HG03175 (cell line): ENCODE measurements at regions not wholly inside any gene's neighbourhood (a gene's known extent, or its start where the extent isn't known, plus 50 kb on each side); places are given as distances from the start of the nearest gene placed in this dataset.

ENCODE experiments used
- ATAC-seq: cut with Tn5 transposase; IDR thresholded peaks from one replicate; pipeline ENCODE4 v1.9.1; 2021; ENCODE audit warnings: mild to moderate bottlenecking, moderate library complexity; ENCODE audit not compliant: unreplicated experiment

DNA sequence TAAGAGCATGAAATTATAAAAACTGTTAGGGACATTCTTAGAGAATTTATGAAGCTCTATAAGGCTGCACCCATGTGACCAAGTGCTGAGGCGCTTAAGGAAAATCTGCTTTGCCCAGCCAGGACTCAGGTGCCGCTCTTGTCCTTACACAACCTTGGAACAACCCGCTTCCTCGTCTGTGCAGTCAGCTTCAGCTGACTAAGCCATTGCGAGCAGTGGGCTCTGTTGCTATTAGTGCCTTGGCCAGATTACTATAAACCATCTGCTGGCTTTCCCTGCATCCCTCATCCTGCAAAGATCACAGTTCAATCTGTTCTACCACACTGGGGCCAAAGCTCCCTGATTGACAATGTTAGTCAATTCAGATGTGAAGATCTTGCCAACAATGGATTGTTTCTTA, 89.1 kb upstream of the E2F3 start:
- no peak for ATAC-seq

DNA sequence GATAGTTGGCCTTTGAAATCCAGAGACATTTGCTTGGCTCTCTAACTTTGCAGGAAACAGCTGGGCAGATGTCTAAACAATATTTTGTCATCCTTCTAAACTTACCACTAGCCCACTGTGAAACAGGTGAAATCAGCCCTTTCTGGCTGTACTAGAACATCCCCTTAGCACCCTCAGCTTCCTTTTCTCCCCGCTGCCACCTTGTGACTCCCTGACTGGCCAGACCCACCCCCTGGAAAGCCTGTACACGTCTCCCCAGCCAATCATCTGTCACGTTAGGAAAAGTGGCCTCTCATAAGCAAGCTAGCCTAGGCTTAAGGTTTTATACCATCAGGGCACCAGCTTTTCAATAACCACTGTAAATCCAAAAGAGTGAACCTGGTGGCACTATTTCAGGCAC, 88.6 kb upstream of the E2F3 start:
- no peak for ATAC-seq

DNA sequence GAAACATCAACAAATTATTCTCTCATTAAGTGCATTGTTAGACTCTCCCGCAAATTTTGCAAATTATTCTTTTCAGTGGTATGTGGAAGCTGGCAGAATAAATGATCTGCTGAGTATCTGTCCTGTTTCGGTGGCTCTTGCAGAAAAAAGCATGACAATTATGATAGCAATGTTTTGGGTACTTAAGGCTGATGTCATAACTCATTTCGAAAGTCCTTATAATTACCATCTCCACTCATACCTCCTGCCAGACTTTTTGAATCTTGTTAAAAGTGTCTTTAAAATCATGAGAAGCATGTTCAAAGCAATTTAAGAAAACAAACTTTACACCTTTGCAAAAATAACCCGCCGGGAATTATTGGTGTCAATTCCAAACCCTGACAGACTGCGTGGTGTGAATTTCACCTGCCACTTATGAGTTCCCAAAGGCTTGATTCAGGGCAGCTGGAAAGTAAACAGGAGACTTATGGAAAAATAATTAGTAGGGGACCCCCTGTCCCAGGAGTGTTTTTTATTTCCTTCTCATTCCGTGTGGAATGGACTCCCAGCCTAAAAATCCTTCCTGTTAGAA, 87.6 kb upstream of the E2F3 start:
- no peak for ATAC-seq

DNA sequence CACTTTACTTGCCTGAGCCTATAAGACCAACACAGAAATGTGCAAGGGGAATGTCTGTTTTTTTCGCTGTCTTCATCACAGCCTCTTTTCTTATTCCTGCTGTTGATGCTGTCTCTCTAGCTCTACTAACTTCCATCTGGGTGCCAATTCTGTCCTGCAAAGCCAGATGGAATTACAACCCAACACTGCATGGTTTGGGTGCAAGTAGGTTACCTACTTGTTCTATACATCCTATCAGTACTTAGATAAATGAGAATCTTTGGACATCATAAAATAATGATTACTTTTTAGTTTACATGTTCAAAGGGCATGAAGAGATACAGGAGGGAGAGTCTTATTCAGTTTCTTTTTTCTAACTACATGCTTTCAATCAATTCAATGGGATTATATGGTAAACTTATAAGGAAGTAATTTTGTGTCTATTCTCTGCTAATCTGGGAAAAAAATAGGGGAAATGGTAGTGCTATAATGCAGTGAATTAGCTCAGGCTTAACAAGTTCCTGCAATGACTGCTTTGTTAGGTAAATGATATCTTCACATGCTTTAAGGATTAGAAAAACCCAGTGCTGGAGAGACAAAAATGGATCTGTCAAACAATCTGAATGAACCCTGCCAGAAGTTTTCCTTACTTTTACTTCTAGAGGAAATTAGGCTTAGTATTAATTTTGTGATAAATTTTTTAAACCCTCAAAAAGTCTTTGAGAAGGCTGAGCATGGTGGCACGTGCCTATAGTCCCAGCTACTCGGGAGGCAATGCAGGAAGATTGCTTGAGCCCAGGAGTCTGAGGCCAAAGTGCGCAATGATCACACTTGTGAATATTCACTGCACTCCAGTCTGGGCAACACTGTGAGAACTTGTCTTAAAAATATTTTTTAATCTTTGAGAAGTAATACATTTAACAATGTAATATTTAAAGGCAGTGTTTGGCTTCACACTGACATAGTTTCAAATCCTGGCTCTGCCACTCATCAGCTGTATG, 86.5 kb upstream of the E2F3 start:
- no peak for ATAC-seq

DNA sequence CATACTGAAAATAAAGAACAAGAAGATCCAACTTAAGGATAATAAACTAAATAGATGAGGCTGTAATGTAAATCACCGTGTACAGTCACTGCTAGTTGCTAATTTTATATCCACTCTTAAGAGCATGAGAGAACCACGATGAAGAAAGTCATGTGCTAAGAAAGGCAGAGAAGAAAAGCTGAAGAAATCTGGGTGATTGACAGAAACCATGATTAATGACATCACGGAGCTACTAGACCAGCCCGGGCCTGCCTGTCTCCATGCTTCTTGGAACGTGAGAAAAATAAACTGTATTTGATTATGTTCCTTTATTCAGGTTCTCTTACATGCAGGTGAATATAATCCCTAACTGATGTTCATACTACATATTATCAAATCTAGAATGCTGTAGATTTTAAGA, 84.2 kb upstream of the E2F3 start:
- ATAC-seq, result no peak

DNA sequence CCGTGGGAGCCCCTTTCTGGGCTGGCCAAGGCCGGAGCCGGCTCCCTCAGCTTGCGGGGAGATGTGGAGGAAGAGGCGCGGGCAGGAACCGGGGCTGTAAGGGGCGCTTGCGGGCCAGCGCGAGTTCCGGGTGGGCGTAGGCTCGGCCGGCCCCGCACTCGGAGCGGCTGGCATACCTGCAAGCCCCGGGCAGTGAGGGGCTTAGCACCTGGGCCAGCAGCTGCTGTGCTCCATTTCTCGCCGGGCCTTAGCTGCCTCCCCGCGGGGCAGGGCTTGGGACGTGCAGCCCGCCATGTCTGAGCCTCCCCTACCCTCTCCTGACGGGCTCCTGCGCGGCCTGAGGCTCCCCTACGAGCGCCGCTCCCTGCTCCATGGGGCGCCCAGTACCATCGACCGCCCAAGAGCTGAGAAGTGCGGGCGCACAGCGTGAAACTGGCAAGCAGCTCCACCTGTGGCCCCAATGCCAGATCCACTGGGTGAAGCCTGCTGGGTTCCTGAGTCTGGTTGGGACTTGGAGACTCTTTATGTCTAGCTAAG, 82.8 kb upstream of the E2F3 start:
- no peak for ATAC-seq

DNA sequence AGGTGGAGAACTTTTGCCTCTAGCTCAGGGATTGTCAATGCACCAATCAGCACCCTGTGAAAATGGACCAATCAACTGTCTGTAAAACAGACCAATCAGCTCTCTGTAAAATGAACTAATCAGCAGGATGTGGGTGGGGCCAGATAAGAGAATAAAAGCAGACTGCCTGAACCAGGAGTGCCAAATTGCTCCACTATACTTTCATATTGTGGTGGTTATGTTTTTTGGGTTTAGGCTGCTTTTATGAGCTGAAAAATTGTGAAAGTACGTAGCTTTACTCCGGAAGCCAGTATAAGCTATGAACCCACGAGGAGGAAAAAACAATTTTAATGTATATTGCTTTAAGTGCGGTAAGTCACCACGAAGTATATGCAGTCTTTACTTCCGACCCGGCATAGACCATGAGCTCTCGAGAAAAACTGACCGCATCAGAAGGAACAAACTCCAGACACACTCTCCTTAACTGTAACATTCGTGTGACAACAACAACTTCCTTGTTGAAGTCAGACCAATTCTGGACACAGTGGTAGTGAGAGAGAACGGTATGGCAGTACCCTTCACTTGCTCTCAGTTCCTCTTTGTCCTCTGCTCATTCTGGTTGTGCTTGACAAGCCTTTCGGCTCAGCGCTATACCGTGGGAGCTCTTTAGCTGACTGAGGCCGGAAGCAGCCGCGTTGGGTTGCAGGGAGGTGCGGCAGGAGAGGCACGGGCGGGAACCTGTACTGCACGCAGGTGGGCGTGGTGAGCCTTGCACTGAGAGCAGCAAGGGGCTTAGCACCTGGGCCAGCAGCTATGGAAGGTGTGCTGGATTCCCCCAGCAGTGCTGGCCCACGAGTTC, 81.9 kb upstream of the E2F3 start:
- peak; percentile 98 for ATAC-seq

DNA sequence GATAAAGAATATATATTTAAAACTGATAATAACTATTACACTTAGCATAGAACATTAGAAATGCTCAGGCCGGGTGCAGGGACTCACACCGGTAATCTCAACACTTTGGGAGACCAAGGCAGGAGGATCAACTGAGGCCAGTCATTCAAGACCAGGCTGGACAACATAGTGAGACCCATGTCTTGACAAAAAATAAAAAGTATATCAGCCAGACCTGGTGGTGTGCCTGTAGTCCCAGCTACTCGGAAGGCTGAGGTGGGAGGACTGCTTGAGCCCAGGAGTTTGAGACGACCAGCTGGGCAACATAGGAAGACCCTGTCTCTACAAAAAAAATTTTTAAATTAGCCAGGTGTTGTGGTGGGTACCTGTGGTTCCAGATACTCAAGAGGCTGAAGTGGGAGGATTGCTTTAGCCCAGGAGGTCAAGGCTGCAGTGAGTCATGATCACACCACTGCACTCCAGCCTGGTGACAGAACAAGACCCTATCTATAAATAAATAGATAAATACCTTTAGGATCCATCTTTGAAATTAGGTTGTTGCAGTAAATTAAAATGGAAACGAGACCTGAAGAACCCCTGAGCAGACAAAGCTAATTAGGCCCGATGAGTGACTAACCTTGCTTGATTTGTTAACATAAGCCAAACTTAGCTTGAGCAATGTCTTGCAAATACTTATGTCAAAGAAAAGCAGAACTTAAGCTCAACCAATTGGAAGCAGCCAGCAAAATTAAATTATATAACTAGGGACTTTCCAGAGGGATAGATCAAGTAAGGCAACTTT, 75.8 kb upstream of the E2F3 start:
- ATAC-seq, result no peak

DNA sequence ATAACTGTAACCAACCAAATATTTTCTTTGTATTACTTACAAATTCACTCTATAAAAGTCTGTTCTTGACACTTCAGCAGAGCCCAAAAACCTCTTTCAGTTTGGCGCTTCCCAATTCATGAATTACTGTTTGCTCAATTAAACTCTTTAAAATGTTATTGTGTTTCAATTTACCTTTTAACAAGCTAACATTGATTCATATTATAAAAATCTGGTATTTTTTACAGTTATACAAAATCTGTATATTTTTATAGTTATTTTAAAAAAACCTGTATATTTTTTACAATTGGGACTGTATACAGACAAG, 75.3 kb upstream of the E2F3 start:
- no peak for ATAC-seq

DNA sequence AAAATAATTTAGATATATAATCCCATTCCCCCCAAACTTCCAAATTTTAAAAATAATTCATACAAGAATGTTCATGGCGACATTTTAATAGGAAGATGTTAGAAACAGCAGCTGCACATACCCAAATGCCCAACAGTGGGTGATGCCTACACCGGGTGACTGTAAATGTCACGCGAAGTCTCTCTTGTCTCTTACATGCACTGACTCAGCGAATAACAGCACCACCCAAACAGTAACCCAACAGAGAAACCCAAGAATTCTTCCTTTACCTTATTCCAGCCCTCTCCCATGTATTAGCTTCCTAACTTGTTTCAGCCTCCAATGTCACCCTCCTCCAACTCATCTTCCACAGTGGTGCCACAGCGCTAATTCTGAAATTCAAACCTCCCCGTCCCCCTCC, 74.5 kb upstream of the E2F3 start:
- ATAC-seq, result no peak

DNA sequence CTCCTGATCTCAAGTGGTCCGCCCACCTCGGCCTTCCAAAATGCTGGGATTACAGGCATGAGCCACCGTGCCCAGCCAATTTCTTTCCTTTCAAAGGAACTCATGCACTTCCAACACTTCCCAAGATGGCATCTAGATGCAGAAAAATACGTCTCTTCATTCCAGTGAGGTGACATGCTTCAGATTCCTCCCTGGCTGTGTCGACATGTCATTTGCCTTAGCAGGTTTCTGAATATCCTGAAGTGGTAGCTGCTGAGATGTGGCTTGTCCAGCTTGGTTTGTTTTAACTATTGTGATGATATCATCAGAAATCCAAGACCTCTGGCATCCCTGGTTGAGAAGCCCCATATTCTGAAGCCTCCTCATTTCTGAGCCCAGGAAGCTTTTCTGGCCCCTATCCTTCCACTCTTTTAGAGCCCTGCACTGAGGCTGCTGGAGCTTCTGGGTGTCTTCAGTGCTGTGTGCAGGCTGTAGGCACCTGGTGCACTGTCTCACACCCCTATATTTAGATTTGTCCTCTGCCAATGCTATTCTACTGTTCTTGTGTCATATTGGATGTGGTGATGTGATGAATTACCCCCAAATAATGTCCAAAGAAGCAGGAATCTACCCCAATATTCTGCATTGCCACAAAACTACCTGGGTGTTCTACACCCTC, 73.3 kb upstream of the E2F3 start:
- no peak for ATAC-seq

DNA sequence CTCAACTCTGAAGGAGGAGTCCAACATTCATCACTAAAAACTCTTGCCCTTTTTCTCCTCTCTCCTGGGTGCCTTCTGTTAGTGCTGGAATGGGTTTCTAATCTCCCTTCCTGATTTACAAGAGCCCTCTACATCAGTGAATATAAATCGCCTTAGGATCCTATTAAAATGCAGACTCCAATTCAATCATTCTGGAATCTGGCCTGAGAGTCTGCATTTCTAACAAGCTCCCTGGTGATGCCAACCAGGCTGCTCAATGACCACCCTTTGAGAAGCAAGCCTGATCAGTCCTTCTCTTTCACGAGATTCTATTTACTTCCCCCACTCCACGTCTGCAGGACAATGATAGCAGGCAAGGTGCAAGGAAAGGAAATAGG, 72.8 kb upstream of the E2F3 start:
- ATAC-seq, result no peak

DNA sequence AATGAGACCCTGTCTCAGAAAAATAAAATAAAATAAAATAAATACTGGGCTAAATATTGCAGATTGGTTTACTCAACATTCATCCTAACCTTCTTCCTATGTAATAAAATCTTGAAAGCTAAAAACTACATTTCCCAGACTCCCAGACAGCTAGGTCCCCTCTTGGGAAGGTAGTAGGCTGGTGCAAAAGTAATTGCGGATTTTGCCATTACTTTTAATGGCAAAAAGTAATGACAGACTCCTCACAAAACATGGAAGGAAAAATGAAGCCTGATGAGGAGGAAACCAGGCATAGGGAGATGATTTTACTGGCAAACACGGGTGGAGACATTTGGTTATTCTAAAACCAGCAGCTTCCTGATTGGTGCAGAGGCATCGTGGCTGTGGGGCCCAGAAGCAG, 70.6 kb upstream of the E2F3 start:
- no peak for ATAC-seq

DNA sequence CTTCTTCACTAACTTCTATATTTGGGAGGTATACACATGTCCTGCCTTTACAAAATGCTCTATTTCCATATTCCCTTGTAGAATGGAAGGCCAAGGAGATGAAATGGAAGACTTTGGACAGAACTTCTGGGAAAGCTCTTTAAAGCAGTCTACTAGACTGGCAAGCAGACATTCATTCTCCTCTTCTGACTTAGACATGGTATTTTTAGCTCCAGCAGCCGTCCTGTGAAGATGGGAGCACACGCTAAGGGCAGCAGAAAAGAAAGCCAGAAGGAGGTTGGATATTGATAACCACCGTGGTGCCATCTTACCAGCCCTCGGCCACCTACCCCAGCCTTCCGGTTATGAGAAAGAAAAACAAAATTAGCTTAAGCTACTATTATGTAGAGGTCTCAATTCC, 70.1 kb upstream of the E2F3 start:
- no peak for ATAC-seq

DNA sequence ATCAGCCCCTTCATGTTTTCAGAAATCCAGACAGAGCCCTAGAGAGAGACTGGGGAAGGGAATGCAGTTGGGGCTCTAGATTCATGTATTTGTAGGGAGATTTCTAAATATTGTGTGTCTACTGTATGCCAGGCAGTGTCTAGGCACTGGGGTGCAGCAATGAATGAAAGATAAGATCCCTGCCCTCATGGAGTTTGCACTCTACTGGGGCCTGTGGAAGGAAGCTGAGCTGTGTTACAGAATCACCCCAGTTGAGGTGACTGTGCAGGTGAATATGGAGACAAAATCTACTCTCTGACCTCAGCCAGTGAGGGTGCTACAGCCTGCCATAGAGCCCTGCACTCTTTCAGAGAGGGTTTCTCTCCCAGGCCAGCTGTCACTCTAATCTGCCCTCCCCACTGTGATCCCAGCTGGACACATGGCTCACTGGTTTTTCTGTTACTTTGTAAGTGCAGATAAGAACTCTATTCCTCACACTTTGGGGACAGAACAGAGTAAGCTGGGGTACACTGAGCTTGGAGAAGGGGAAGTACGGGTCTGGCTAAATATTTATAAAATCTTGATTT, 69.2 kb upstream of the E2F3 start:
- no peak for ATAC-seq

DNA sequence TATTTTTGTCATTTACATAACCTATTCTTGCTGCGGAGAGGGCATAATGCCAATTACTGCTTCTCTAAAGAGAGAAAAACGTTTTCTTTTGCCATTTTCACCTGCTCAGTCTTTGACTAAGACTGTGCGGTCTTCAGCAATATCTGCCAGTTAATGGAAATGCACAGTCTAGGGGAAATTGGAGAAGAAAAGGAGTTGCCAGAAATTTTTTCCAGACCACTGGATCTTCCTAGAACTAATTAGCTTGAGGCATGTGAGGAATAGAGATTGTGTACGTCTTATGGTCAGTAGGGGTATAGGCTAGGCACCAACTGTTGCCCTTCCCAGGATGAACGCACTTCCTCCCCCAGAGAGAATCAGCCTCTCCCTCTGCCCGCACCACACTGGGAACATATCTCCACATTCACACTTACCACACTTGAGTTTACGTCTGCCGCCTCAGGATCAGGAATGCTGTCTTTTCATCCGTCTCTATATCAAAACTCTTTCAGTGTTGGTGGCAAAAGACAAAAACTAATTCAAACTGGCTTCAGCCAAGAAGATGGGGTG, 67.9 kb upstream of the E2F3 start:
- no peak for ATAC-seq

DNA sequence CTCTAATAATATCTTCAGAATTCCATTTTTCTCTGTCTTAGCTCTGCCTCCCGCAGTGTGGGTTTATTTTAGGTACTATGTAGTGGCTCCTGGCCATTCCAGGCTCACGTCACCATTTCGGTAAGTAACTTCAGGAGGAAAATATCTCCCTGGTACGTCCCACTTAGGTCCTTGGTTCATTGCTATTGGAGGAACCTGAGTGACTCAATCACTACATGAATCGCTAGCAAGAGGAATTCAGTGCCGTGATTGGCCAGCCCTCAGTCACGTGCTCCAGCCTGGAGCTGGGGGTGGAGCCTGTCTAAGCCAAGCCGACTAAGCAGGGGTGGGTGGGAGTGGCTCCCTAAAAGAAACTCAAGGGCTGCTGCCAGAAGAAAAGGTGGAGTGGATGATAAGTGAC, 67.3 kb upstream of the E2F3 start:
- no peak for ATAC-seq

DNA sequence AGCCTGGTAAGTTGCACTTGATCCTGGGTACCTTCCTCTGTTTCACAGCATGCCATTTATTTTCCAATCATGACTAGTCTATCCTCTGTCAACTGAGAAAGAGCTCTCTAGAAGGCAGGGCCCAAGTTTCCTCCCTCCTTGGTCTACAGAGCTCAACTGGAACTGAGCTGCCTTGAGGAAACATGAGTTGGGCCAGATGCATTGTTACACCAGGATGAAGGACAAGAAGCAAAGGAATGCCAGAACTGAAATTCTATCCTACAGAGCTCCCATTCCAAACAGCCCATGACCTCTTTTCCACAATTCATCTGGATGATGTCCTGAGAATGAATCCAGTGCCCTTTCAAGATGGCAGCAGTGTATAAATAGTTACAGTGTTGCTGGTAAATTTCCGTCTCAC, 66.7 kb upstream of the E2F3 start:
- no peak for ATAC-seq

DNA sequence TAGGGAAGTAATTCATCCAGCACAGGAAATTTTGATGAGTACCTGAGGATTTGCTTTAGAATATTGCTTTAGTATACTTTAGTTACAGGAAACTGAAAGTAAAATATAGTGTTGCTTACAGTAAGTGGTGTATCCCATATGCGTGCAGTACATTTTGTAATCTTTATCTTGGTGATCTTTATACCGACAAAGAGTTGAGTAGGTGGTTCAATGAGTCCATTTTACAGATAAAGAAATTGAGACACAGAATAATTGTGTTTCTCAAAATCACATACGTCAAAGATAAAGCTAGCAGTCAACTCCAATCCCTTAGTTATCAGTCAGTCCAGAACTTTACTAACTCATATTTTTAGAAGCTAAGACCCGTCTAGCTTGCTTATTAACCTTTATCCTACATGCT, 65.8 kb upstream of the E2F3 start:
- no peak for ATAC-seq

DNA sequence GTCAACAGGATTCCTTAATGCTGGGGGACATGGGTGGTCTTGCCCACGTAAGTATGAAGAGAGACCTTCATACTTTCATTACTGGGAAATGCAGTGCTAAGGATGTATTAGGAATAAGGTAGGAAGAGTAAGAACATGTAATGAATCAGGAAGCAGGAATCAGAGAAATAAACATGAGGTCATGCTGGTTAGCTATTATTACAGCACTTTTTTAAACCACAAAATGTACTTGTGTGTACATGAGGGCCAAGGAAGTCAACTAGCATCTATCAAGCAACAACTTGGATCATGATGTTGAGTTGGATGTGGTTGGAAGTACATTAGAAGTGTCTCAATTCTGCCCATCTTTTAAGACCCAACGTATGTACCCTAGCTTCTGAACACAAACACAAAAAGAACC, 63.5 kb upstream of the E2F3 start:
- ATAC-seq, result no peak
